ENCODE measurements at regions not wholly inside any gene's neighbourhood (a gene's known extent, or its start where the extent isn't known, plus 50 kb on each side); places are given as distances from the start of the nearest gene placed in this dataset.
"Not testable (repeated sequence)": the region's sequence is repeated elsewhere in the genome, so short reads cannot be mapped to it uniquely, and the experiment has no call there.

- no peak for DNase-seq
Observed at GRCh38 chr2:217622205-217623060, 380.4 kb downstream of the TNS1 start.

- DNase-seq = no peak
Observed at GRCh38 chr2:217621391-217621801, 381.4 kb downstream of the TNS1 start.

- no peak for DNase-seq
Observed at GRCh38 chr2:217618744-217619143, 384.1 kb downstream of the TNS1 start.

GRCh38 chr2:217617616-217618022 lies 385.2 kb downstream of the TNS1 start:
- DNase-seq = no peak

DNA sequence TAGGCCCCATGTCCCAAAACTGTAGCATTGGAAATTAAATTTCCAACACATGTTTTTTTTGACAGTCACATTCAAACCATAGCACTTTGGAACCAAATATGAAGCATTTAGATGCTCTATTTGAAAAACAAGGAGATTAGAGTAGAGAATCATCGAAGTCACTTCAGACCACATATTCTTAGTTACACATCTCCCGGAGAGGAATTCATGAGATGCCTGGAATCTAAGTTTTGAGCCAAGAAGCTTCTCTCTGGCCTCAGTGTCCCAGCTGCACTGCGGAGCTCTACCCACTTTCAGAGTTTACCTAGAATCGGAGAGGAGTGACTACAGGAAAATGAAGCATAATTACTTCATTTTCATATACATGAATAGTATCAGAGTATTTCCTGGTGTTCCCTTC lies 385.9 kb downstream of the TNS1 start:
- no peak for DNase-seq

GRCh38 chr2:217615171-217615570 lies 387.6 kb downstream of the TNS1 start:
- no peak for DNase-seq

GRCh38 chr2:217614498-217614897 lies 388.3 kb downstream of the TNS1 start:
- no peak for DNase-seq

GRCh38 chr2:217614096-217614495 lies 388.7 kb downstream of the TNS1 start:
- no peak for DNase-seq

GRCh38 chr2:217612920-217613319 lies 389.9 kb downstream of the TNS1 start:
- DNase-seq = no peak

- DNase-seq = no peak
Observed at GRCh38 chr2:217612211-217612610, 390.6 kb downstream of the TNS1 start.

GRCh38 chr2:217611626-217612127 lies 391.1 kb downstream of the TNS1 start:
- no peak for DNase-seq

- DNase-seq = no peak
Observed at GRCh38 chr2:217611056-217611455, 391.7 kb downstream of the TNS1 start.

DNA sequence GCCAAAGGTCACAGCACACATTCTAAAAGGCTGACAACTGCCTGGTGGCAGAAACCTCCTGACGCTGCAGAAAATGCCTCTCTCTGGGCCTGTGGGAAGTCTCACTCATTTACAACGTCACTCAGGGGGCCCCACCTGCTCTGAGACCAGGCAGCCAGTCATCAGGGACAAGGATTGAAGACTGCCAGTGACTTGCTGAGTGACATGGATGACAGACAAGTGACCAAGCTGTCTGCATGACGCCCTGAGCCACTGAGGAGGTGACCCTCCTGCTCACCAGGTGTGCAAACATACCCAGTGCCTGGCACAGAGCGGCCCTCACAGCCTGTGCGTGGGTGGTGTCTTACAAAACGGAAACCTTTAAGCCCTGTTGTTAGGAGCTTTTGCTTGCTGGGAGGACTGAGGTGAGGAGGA lies 392.4 kb downstream of the TNS1 start:
- no peak for DNase-seq

DNA sequence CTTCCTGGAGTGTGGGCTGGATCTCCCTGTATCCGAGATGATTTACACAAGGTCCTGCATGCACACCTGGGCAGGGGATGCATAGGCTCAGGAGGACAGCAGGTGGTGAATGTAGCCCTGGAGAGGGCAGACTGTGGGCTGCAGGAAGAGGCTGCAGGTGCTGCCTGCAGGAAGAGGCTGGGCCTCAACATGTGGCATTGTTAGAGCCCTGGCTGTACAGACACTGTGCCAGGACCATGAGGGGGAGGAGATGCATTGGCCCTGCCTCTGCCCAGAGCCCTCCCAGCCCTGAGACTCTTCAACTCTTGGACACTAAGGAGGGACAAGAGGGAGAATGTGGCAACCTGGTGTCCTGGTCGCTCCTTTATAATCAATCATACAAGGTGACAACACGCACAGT lies 392.8 kb downstream of the TNS1 start:
- DNase-seq = no peak

DNA sequence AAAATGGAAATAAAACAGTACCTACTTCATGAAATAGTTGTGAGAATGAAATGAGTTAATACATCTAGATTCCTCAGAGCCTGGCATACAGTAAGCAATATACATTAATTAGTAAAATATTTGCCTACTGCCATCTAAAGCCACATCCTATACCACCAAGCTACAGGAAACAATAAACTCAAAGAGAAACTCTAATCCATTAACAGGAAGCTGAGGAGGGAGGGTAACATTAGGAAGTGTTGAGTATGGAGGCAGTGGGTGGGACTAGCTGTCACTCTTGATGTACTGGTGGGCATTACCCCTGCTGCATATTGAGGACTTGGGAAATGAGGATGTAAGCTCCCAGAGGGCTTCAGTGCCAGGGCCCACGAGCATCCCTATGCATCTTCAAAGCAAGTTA lies 396.5 kb downstream of the TNS1 start:
- DNase-seq = no peak

GRCh38 chr2:217604527-217605194 lies 398.1 kb downstream of the TNS1 start:
- DNase-seq = no peak

DNA sequence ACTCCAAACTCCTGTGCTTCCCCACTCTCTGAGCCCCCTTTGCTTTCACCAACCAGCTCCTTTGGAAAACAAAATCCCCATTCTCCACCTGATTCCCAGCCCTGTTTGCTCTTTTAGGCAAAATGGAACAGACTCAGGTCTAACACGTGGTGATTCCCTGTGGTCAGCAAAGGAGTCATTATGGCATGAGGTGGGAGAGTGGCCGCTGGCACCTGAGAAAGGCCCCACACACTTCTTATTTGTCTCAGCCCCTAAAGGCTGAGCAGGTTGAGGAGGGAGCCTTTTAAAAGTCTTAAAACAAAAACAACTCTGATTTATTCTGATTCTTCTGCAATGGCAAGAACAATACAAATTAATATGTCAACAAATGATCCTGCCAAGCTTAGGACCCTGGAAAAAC lies 401.2 kb downstream of the TNS1 start:
- no peak for DNase-seq

DNA sequence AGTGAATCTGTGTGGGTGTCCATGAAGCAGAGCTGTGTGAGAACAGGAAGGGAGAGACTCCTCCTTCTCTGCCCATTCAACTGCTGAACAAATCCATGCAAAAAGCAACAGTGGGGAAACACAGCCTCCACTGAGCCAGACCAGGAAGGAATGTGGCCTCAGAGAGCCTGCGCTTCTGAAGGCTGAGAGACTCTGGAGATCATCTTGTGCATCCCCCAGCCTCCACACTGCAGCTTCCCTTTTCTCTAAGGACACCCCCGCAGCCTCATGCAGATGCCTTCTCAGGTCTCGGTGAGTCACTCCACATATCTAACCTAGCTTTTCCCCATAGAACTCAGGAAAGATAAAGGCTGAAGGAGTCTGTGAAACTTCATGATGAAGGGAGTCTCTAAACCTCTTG lies 402.9 kb downstream of the TNS1 start:
- no peak for DNase-seq

DNA sequence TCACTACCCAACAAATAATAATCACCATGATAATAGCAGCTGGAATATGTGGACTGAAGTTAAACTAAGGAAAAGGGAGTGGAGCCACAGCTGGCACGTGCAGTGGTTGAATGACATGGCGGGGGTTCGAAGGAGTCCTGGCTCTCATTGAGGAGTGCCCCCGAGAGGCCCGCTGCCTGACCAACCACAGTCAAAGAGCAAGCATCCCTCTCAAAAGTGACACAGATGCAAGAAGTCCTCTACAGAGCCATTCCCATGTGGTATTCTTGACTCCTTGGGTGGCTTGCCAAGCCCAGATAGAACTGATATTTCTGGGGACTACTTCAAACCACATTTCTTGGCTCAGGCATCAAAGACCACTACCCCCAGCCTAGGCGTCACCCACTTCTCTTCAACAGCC lies 405.1 kb downstream of the TNS1 start:
- DNase-seq = no peak

DNA sequence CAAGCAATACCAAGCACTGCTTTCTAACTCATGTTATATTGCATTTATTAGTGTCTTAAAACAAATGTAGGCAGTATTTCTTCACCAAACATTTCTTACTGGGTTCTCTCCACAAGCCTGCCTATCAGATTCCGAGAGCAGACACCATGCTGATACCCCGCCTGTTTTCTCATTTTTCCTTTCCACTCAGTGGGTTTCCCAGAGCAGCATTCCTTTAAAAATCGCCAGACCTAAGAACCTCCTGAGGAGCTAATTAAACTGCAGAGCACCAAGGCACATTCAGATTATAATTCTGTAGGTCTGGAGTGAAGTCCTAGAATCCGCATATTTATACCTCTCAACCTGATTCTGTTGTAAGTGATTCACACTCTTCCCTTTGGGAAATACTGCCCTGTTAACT lies 405.6 kb downstream of the TNS1 start:
- DNase-seq = no peak

DNA sequence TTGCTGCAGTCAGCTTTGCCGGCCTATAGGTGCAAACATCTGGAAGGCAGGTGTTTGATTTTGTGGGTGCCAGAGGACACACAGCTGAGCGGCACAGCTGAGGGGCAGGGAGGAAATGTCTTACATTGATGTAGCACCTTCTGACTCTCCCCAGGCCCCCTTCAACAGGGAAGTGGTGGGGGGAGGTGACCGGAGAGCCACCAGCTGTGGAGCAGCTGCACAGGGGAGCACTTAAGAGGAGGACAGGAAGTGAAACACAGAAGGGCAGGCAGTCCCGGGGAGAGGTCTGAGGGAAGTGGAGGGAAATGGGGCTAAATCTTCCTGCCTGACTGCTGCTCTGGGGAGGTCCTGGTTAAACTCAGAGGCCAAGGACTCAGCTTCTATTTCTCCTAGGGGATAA lies 409.1 kb downstream of the TNS1 start:
- no peak for DNase-seq

DNA sequence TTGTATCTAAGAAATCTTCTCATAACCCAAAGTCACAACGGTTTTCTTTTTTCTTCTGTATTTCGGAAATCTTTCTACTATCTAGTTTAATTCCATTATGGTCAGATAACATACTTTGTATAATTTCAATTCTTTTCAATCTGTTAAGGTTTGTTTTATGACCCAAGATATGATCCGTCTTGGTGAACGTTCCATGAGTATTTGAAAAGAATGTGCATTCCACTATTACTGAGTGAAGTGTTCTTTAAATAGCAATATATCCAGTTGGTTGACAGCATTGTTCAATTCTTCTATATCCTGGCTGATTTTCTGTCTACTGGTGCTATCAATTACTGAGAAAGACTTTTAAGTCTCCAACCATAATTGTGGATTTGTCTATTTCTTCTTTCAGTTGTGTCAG lies 414.5 kb downstream of the TNS1 start:
- no peak for DNase-seq

- DNase-seq = no peak
Observed at GRCh38 chr2:217585362-217585761, 417.4 kb downstream of the TNS1 start.

DNA sequence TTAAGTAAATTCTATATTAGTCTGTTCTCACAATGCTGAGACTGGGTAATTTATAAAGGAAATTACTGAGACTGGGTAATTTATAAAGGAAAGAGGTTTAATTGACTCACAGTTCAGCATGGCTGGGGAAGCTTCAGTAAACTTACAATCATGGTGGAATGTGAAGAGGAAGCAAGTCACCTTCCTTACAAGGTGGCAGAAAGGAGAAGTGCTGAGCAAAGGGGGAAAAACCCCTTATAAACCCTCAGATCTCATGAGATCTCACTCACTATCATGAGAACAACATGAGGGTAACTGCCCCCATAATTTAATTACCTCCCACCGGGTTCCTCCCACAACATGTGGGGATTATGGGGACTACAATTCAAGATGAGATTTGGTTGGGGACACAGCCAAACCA lies 422.4 kb downstream of the TNS1 start:
- DNase-seq = not testable (repeated sequence)
